HG03521 (cell line): ENCODE measurements at regions not wholly inside any gene's neighbourhood (a gene's known extent, or its start where the extent isn't known, plus 50 kb on each side); places are given as distances from the start of the nearest gene placed in this dataset.
"Not testable (repeated sequence)": the region's sequence is repeated elsewhere in the genome, so short reads cannot be mapped to it uniquely, and the experiment has no call there.

Experiments
- ATAC-seq: cut with Tn5 transposase; IDR thresholded peaks from one replicate; pipeline ENCODE4 v1.9.1; 2021; ENCODE audit warnings: mild to moderate bottlenecking, moderate library complexity; ENCODE audit not compliant: unreplicated experiment

GRCh38 chr22:49514211-49514610, 313.5 kb downstream of the BRD1 start:
- ATAC-seq: no peak

- ATAC-seq: no peak
Observed at GRCh38 chr22:49513358-49513851, 314.3 kb downstream of the BRD1 start.

- no peak for ATAC-seq
Observed at GRCh38 chr22:49512487-49513165, 315.0 kb downstream of the BRD1 start.

GRCh38 chr22:49511393-49512189, 316.1 kb downstream of the BRD1 start:
- not testable (repeated sequence) for ATAC-seq

GRCh38 chr22:49510718-49511117, 317.0 kb downstream of the BRD1 start:
- no peak for ATAC-seq

- no peak for ATAC-seq
Observed at GRCh38 chr22:49509016-49509415, 318.7 kb downstream of the BRD1 start.

GRCh38 chr22:49508561-49508960, 319.1 kb downstream of the BRD1 start:
- ATAC-seq: no peak

- ATAC-seq: no peak
Observed at GRCh38 chr22:49507607-49508292, 319.9 kb downstream of the BRD1 start.

GRCh38 chr22:49506010-49506400, 321.7 kb downstream of the BRD1 start:
- no peak for ATAC-seq

GRCh38 chr22:49505337-49506009, 322.2 kb downstream of the BRD1 start:
- no peak for ATAC-seq

GRCh38 chr22:49503896-49504521, 323.7 kb downstream of the BRD1 start:
- peak; percentile 50 for ATAC-seq

GRCh38 chr22:49503321-49503720, 324.4 kb downstream of the BRD1 start:
- peak; percentile 27 for ATAC-seq

- ATAC-seq: no peak
Observed at GRCh38 chr22:49502126-49502826, 325.4 kb downstream of the BRD1 start.

- no peak for ATAC-seq
Observed at GRCh38 chr22:49500942-49501395, 326.7 kb downstream of the BRD1 start.

GRCh38 chr22:49500076-49500460, 327.6 kb downstream of the BRD1 start:
- ATAC-seq: no peak

- no peak for ATAC-seq
Observed at GRCh38 chr22:49499433-49500075, 328.1 kb downstream of the BRD1 start.

- ATAC-seq: no peak
Observed at GRCh38 chr22:49497266-49497665, 330.4 kb downstream of the BRD1 start.

- ATAC-seq: no peak
Observed at GRCh38 chr22:49494555-49494954, 333.1 kb downstream of the BRD1 start.

- no peak for ATAC-seq
Observed at GRCh38 chr22:49492741-49493251, 334.9 kb downstream of the BRD1 start.
